ENCODE measurements at regions not wholly inside any gene's neighbourhood (a gene's known extent, or its start where the extent isn't known, plus 50 kb on each side); places are given as distances from the start of the nearest gene placed in this dataset.
"Not testable (repeated sequence)": the region's sequence is repeated elsewhere in the genome, so short reads cannot be mapped to it uniquely, and the experiment has no call there.

DNA sequence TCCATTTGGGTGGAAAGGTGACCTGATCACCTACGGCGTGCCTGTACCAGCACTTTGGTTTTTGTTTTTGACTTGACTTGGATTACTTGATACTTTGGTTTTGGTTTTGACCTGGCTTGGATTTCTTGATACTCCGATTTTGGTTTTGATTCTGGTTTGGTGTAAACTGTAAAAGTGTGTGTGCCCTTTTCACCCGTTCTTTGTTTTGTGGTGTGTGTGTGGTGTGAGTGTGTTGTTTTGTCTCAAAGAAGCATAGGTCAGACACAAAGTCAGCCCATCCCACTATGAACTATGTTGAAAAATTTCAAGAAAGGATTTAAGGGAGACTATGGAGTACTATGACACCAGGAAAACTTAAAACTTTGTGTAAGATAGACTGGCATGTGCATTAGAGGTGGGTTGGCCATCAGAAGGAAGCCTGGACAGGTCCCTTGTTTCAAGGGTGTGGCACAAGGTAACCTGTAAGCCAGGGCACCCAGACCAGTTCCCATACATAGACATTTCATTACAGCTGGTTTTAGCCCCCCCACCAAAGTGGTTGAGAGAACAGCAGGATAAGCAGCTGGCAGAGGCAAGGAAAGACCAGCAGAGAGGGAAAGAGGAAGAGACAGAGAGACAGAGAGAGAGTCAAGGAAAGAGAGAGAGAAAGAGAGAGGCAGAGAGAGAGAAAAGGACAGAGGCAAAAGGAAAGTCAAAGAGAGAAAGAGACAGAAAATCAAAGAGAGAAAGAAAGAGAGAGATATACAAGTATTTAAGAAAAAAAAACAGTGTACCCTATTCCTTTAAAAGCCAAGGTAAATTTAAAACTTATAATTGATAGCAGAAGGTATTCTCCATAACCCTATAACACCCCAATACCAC lies 187.9 kb upstream of the NDUFV2 start:
- TF ChIP-seq, protein P1, sequence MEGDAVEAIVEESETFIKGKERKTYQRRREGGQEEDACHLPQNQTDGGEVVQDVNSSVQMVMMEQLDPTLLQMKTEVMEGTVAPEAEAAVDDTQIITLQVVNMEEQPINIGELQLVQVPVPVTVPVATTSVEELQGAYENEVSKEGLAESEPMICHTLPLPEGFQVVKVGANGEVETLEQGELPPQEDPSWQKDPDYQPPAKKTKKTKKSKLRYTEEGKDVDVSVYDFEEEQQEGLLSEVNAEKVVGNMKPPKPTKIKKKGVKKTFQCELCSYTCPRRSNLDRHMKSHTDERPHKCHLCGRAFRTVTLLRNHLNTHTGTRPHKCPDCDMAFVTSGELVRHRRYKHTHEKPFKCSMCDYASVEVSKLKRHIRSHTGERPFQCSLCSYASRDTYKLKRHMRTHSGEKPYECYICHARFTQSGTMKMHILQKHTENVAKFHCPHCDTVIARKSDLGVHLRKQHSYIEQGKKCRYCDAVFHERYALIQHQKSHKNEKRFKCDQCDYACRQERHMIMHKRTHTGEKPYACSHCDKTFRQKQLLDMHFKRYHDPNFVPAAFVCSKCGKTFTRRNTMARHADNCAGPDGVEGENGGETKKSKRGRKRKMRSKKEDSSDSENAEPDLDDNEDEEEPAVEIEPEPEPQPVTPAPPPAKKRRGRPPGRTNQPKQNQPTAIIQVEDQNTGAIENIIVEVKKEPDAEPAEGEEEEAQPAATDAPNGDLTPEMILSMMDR (IDR thresholded peaks at IDR 0.05) = not testable (repeated sequence)
- not testable (repeated sequence) for TF ChIP-seq POLR2AphosphoS5, POLR2A (IDR thresholded peaks at IDR 0.05)
